ENCODE measurements at regions not wholly inside any gene's neighbourhood (a gene's known extent, or its start where the extent isn't known, plus 50 kb on each side); places are given as distances from the start of the nearest gene placed in this dataset.

DNA sequence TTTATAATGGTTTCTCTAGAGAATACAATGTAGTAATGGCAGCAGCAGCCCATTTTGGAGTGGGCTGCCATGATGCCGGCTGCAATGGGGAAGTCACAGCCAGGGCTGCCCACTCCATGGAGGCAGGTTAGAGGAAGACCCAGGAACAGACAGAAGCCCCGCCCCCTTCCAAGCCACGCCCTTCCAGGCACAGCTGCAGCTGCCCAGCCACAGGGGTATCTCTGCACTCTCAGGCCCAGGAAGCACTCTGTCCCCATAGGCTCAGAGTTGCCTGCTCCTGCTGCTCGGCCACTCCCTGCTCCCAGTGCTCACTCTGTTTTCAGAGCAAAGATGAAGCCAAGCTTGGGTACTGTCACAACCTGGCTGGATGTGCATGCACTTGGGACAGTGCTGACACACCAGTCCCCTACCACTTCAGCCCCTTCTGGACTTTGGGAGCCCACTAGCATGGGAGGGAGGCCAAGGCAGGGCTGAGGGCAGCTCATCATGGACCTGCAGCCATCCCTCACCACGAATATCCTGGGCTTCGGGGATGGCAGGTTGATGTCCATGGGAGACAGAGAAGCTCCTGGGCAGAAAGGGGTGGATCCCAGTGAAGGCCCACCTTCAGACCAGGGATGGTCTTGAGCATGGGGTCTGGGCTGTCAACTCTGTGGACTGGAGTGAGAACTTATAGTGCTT, 1224.2 kb downstream of the SLITRK5 start:
- Histone ChIP-seq H3K27ac (no peak overlapping the region), H3K36me3 (ENCODE audit: insufficient read depth, low read length) (no peaks in the 10 kb centered on the region), H3K9me3 (ENCODE audit: low read depth, low read length) (no peaks in the 10 kb centered on the region), H3K9ac (ENCODE audit: insufficient read length) (no peak overlapping the region), H3K4me3 (no peak overlapping the region)
- DNase-seq (ENCODE audit: low read depth, low spot score) = no peak
- TF ChIP-seq EZH2 (IDR thresholded peaks at IDR 0.05) (no peak), FOXP2 (optimal IDR thresholded peaks at IDR 0.05; ENCODE audit: control extremely low read depth, extremely low read length, insufficient read depth) (no peak), POLR2AphosphoS5 (IDR thresholded peaks at IDR 0.05; ENCODE audit: borderline replicate concordance, low read depth, low read length) (no peak)

DNA sequence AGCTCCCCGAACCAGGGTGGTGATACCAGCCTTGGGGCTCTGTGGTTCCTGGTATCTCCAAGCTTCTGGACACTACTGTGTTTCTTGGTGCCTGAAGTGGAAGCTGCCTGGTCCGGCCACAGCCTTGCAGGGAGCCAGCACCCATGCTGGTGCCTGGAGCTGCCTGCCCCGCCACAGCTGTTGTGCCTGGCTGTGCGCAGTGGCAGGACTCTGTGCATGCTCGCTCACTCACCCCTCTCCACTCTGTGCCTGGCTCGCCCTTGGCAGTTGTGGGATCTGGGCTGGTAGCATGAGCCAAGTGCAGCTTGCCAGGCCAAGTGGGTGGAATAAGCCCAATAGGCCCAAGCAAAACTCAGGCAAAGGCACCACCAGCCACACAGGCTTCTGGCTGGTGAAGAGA, 1225.3 kb downstream of the SLITRK5 start:
- no peak for DNase-seq (ENCODE audit: low read depth, low spot score)
- TF ChIP-seq POLR2AphosphoS5 (IDR thresholded peaks at IDR 0.05; ENCODE audit: borderline replicate concordance, low read depth, low read length) (no peak), FOXP2 (optimal IDR thresholded peaks at IDR 0.05; ENCODE audit: control extremely low read depth, extremely low read length, insufficient read depth) (no peak), EZH2 (IDR thresholded peaks at IDR 0.05) (no peak)
- Histone ChIP-seq H3K36me3 (ENCODE audit: insufficient read depth, low read length) (no peaks in the 10 kb centered on the region), H3K27ac (no peak overlapping the region), H3K9me3 (ENCODE audit: low read depth, low read length) (no peaks in the 10 kb centered on the region), H3K9ac (ENCODE audit: insufficient read length) (no peak overlapping the region), H3K4me3 (no peak overlapping the region)

DNA sequence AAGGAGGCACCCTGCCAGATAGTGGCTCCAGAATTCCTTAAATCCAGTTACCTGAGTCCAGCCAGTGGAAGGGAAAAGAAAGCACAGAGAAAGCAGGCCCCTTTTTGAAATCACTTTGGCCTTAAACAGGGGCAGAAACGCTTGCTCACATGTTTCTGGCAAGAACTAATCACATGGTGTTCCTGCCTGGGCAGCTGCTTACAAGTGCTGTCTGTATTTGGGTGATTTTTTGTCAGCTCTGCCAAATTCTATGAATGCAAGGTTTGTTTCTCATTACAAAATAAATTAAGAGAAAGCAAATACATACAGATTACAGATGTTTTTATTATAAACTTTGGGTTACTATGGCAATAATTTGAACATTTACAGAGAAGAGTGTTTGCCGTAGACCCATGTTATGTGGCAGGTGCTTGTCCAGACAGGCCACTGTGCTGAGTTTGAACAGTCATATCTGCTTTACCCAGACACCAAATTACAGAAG, 1237.8 kb downstream of the SLITRK5 start:
- no peaks in the 10 kb centered on the region for H3K9me3 ChIP-seq (ENCODE audit: low read depth, low read length)
- H3K4me3 ChIP-seq = no peak overlapping the region
- no peak overlapping the region for H3K9ac ChIP-seq (ENCODE audit: insufficient read length)
- no peak overlapping the region for H3K27ac ChIP-seq
- no peak for DNase-seq (ENCODE audit: low read depth, low spot score)
- no peaks in the 10 kb centered on the region for H3K36me3 ChIP-seq (ENCODE audit: insufficient read depth, low read length)
- TF ChIP-seq FOXP2 (optimal IDR thresholded peaks at IDR 0.05; ENCODE audit: control extremely low read depth, extremely low read length, insufficient read depth) = no peak

DNA sequence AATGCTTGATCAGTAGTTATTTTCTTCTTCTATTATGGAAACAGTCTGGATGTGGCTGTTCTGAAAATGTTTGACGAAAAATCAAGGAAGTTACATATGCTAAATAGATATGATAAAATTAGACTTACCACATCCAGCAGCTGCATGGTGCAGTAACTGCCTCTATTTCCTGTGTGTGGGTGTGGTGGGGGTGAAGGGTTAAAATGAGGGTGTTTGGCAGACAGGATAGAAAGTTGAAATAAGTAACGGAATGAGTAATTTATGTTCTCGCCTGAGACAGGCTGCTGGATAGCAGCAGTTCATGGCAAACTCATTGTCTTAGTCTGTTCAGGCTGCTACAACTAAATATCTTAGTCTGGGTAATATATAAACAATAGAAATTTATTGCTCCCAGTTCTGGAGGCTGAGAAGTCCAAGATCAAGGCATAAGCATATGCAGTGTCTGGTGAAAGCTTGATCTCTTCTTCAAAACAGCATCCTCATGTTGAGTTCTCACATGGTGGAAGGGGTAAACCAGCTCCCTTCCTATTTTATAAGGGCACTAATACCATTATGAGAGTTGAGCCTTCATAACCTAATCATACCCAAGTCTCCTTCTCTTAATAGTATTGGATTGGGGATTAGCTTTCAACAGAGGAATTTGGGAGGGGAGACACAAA, 1248.9 kb downstream of the SLITRK5 start:
- no peaks in the 10 kb centered on the region for H3K9me3 ChIP-seq (ENCODE audit: low read depth, low read length)
- TF ChIP-seq FOXP2 (optimal IDR thresholded peaks at IDR 0.05; ENCODE audit: control extremely low read depth, extremely low read length, insufficient read depth) = no peak
- TF ChIP-seq POLR2AphosphoS5 (IDR thresholded peaks at IDR 0.05; ENCODE audit: borderline replicate concordance, low read depth, low read length) = no peak
- TF ChIP-seq EZH2 (IDR thresholded peaks at IDR 0.05) = no peak
- DNase-seq (ENCODE audit: low read depth, low spot score) = no peak
- no peak overlapping the region for H3K27ac ChIP-seq
- H3K4me3 ChIP-seq = no peak overlapping the region
- no peak overlapping the region for H3K9ac ChIP-seq (ENCODE audit: insufficient read length)
- H3K36me3 ChIP-seq (ENCODE audit: insufficient read depth, low read length) = no peaks in the 10 kb centered on the region

DNA sequence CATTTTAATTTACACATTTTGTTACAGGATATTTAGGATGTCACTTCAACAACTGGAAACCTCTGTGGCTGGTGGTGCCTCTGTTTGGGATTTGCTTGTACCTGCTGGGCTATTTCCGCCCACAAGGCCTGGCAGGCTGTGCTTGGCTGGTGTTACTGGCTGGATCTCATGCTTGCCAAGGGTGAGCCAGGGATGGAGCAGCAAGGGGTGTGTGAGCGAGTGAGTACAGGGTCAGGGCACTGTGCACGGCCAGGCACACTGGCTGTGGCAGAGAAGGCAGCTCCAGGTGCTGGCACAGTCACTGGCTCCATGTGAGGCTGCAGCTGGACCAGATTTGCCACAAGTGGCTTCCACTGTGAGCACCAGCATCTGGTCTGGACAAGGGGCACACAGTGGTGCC, 1254.8 kb downstream of the SLITRK5 start:
- Histone ChIP-seq H3K36me3 (ENCODE audit: insufficient read depth, low read length) (no peaks in the 10 kb centered on the region), H3K27ac (no peak overlapping the region), H3K4me3 (no peak overlapping the region), H3K9me3 (ENCODE audit: low read depth, low read length) (no peaks in the 10 kb centered on the region), H3K9ac (ENCODE audit: insufficient read length) (no peak overlapping the region)
- TF ChIP-seq POLR2AphosphoS5 (IDR thresholded peaks at IDR 0.05; ENCODE audit: borderline replicate concordance, low read depth, low read length) (no peak), EZH2 (IDR thresholded peaks at IDR 0.05) (no peak)
- no peak for DNase-seq (ENCODE audit: low read depth, low spot score)

DNA sequence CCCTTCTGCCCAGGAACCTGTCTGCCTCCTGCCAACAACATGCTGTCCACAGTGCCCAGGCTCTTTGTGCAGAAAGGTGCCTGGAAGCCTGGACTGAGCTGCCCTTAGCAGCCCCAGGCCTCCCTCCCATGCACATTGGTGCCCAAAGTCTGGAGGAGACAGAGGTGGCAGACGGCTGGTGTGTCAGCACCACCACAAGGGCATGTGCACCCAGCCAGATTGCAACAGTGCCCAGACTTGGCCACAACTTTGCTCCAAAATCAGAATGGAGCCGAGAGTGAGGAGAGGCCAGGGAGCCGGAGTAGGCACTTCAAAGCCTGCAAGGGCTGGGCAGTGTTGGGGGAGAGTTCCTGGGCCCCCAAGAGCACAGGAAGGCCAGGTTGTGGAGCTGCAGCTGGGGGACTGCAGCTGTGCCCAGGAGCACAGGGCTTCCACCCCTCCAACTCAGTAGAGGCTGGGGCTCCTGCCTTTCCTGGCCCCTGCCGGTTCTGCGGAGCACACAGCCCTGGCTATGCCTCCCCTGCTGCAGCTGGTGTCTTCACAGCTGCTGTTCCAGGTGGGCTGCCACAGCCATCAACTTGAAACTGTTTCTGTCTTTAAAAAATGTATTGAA, 1255.8 kb downstream of the SLITRK5 start:
- no peaks in the 10 kb centered on the region for H3K9me3 ChIP-seq (ENCODE audit: low read depth, low read length)
- TF ChIP-seq FOXP2 (optimal IDR thresholded peaks at IDR 0.05; ENCODE audit: control extremely low read depth, extremely low read length, insufficient read depth) (no peak), POLR2AphosphoS5 (IDR thresholded peaks at IDR 0.05; ENCODE audit: borderline replicate concordance, low read depth, low read length) (no peak), EZH2 (IDR thresholded peaks at IDR 0.05) (no peak)
- H3K4me3 ChIP-seq = no peak overlapping the region
- DNase-seq (ENCODE audit: low read depth, low spot score) = no peak
- H3K27ac ChIP-seq = no peak overlapping the region
- H3K9ac ChIP-seq (ENCODE audit: insufficient read length) = no peak overlapping the region
- H3K36me3 ChIP-seq (ENCODE audit: insufficient read depth, low read length) = no peaks in the 10 kb centered on the region

DNA sequence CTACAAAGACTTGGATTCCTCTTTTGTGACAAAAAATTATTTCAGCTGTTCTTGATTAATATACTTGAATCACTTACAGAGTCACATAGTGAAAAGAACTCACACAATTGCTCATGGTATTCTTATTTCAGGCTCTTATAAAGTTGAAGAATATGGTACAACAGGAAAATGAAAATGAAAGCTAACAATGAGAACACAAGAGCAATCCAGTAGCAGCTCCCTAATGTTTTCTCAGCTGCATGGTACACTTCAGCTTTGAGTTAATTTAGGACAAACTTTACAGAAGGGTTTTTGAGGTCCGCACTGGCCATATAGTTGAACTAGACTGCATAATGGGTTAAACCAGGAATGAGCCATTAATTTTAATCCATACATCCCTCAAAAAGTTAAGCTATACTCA, 1261.8 kb downstream of the SLITRK5 start:
- H3K36me3 ChIP-seq (ENCODE audit: insufficient read depth, low read length) = no peaks in the 10 kb centered on the region
- TF ChIP-seq POLR2AphosphoS5 (IDR thresholded peaks at IDR 0.05; ENCODE audit: borderline replicate concordance, low read depth, low read length) (no peak), EZH2 (IDR thresholded peaks at IDR 0.05) (no peak), FOXP2 (optimal IDR thresholded peaks at IDR 0.05; ENCODE audit: control extremely low read depth, extremely low read length, insufficient read depth) (no peak)
- DNase-seq (ENCODE audit: low read depth, low spot score) = no peak
- no peak overlapping the region for H3K27ac ChIP-seq
- no peak overlapping the region for H3K4me3 ChIP-seq
- no peak overlapping the region for H3K9ac ChIP-seq (ENCODE audit: insufficient read length)
- H3K9me3 ChIP-seq (ENCODE audit: low read depth, low read length) = no peaks in the 10 kb centered on the region

DNA sequence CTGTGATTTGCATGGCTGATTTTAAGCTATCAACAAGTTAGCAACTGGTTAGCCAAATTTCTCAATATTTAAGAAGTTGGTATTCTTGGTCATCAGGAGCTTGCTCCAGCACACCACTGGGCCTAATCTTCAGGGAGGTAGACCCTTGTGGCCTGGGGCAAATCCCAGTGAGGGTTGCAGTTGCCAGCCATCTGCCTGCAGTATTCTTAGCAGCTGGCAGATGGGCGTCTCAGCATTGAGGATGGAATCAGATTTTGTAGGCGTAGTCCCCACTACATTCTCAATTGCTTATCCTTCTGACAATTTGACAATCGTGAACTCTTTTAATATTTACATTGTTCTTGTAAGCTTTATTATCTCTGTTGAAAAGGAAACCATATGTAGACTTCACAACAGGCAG, 1266.2 kb downstream of the SLITRK5 start:
- Histone ChIP-seq H3K27ac (no peak overlapping the region), H3K9ac (ENCODE audit: insufficient read length) (no peak overlapping the region), H3K4me3 (no peak overlapping the region), H3K9me3 (ENCODE audit: low read depth, low read length) (no peaks in the 10 kb centered on the region), H3K36me3 (ENCODE audit: insufficient read depth, low read length) (no peaks in the 10 kb centered on the region)
- no peak for TF ChIP-seq POLR2AphosphoS5 (IDR thresholded peaks at IDR 0.05; ENCODE audit: borderline replicate concordance, low read depth, low read length)
- DNase-seq (ENCODE audit: low read depth, low spot score) = no peak
